Ovary (tissue), 3 donors: ENCODE measurements at regions not wholly inside any gene's neighbourhood (a gene's known extent, or its start where the extent isn't known, plus 50 kb on each side); places are given as distances from the start of the nearest gene placed in this dataset.

Experiments used
- CTCF ChIP-seq, 3 donors: fragments of 450-650 bp in 2 of 3; fragments of 200-600 bp in 1 of 3; IDR thresholded peaks; one replicate each; pipeline versions ENCODE4 v1.5.1 to v1.8.0; 2016 to 2022; ENCODE audit warnings: antibody characterized with exemption in 3 of 3, mild to moderate bottlenecking in 1 of 3
- POLR2A ChIP-seq: fragments of 450-650 bp; IDR thresholded peaks from one replicate; pipeline ENCODE4 v1.6.1; 2017; ENCODE audit warnings: antibody characterized with exemption, mild to moderate bottlenecking, moderate library complexity
- donor health status: DM: no; HTN: no; CAD: no.

- TF ChIP-seq CTCF (IDR thresholded peaks at IDR 0.05), result no peak
- TF ChIP-seq POLR2A, result no peak
Measured at GRCh38 chr11:11786771-11787170, 55.0 kb upstream of the USP47 start.
